HG03520 (cell line): ENCODE measurements at regions not wholly inside any gene's neighbourhood (a gene's known extent, or its start where the extent isn't known, plus 50 kb on each side); places are given as distances from the start of the nearest gene placed in this dataset.
"Not testable (repeated sequence)": the region's sequence is repeated elsewhere in the genome, so short reads cannot be mapped to it uniquely, and the experiment has no call there.

Experiments used
- ATAC-seq: cut with Tn5 transposase; IDR thresholded peaks from one replicate; pipeline ENCODE4 v1.9.1; 2021; ENCODE audit warnings: mild to moderate bottlenecking, moderate library complexity; ENCODE audit not compliant: unreplicated experiment

DNA sequence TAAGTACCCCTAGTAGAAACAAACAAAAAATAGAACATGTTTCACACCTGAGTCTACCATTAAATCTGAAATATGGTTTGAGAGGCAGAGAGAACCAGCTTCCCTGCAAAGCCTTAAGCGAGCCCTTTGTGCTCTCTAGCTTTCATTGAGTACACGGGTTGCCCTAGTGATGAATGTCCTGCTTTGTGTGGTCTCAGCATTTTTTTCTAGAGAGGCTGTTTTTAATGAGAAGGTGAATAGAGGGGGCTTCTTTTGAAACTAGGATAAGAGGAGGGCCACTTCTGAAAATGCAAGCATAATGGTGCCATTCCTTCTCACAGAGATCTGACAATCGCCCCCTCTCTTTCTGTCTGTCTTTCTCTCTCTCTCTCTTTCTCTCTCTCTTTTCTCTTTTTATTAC lies 131.3 kb downstream of the MACIR start:
- ATAC-seq = no peak

- no peak for ATAC-seq
Measured at GRCh38 chr5:103389357-103389756, 130.8 kb downstream of the MACIR start.

GRCh38 chr5:103385722-103386121 lies 127.2 kb downstream of the MACIR start:
- no peak for ATAC-seq

- not testable (repeated sequence) for ATAC-seq
Measured at GRCh38 chr5:103377638-103378037, 119.1 kb downstream of the MACIR start.

GRCh38 chr5:103375863-103376591 lies 117.5 kb downstream of the MACIR start:
- ATAC-seq = no peak

- no peak for ATAC-seq
Measured at GRCh38 chr5:103375350-103375749, 116.8 kb downstream of the MACIR start.

DNA sequence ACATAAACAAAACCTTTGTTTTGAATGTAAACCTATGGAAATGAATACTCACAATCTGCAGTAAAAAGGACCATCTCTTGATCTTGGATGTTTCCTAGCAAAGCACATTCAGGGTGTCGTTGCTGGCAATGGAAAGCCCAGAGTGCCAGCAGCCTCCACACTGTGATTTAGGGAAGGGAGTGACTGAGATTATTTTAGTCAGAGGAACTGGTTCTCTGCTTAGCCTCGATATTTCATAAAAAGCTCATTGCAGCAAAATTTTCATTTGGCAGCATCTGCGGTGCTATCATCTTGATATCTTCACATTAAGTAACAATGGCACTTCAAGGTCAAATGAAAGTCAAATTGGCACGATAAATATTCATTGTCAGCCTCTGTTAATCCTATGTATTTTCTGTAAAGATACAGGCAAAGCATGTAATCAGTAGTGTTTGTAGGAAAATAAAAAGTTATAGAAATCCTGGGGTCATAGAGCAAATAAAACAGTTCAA lies 116.0 kb downstream of the MACIR start:
- ATAC-seq = no peak

- ATAC-seq = no peak
Measured at GRCh38 chr5:103373597-103374472, 115.3 kb downstream of the MACIR start.

- ATAC-seq = no peak
Measured at GRCh38 chr5:103371046-103371607, 112.6 kb downstream of the MACIR start.

- ATAC-seq = no peak
Measured at GRCh38 chr5:103369125-103370120, 110.9 kb downstream of the MACIR start.

DNA sequence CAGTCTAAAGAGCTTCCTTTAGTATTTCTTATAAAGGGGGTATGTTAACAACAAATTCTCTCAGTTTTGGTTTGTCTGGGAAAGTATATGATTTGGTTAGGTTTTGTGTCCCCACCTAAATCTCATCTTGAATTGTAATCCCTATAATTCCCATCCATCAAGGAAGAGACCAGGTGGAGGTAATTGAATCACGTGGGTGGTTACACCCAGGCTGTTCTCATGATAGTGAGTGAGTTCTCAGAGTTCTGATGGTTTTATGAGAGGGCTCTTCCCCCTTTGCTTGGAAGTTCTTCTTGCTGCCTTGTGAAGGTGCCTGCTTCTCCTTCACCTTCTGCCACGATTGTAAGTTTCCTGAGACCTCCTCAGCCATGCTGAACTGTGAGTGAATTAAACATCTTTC lies 109.1 kb downstream of the MACIR start:
- ATAC-seq = no peak

- no peak for ATAC-seq
Measured at GRCh38 chr5:103366918-103367549, 108.5 kb downstream of the MACIR start.

- no peak for ATAC-seq
Measured at GRCh38 chr5:103364074-103364473, 105.5 kb downstream of the MACIR start.

- no peak for ATAC-seq
Measured at GRCh38 chr5:103362211-103362610, 103.6 kb downstream of the MACIR start.

DNA sequence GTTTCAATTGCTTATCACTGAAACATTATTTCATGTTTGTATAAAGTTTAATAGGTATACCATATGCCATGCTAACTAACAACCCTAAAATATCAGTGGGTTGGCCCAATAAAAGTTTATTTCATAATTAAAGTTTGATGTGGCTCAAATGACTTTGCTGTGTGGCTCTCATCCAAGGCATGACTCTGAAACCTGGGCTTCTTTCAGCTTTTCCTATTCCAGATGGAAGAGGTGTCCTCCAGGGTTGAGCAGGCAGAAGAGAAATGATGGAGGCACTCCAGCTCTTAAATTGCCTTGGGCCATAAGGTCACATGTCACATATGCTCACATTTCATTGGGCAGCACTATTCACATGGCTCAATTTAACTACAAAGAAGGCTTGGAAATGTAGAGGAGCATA lies 101.9 kb downstream of the MACIR start:
- no peak for ATAC-seq

GRCh38 chr5:103358305-103358995 lies 99.9 kb downstream of the MACIR start:
- no peak for ATAC-seq

GRCh38 chr5:103357636-103358035 lies 99.1 kb downstream of the MACIR start:
- no peak for ATAC-seq

- no peak for ATAC-seq
Measured at GRCh38 chr5:103356350-103357091, 98.0 kb downstream of the MACIR start.

- no peak for ATAC-seq
Measured at GRCh38 chr5:103355579-103355978, 97.0 kb downstream of the MACIR start.
